C4-2B (cell line): ENCODE measurements at regions not wholly inside any gene's neighbourhood (a gene's known extent, or its start where the extent isn't known, plus 50 kb on each side); places are given as distances from the start of the nearest gene placed in this dataset.

Experiments used
- CTCF ChIP-seq: fragments of 450-650 bp; conservative IDR thresholded peaks from 2 replicates; pipeline ENCODE4 v1.5.1; 2017; ENCODE audit warnings: mild to moderate bottlenecking
- ZFX ChIP-seq: fragments of 450-650 bp; IDR thresholded peaks from 2 replicates; pipeline ENCODE4 v1.6.1; 2017

- no peak for TF ChIP-seq CTCF
- no peak for TF ChIP-seq ZFX
Measured at GRCh38 chr6:126945150-126945685, 173.3 kb upstream of the RSPO3 start.
